Fibroblast of mammary gland (primary cell): ENCODE measurements at regions not wholly inside any gene's neighbourhood (a gene's known extent, or its start where the extent isn't known, plus 50 kb on each side); places are given as distances from the start of the nearest gene placed in this dataset.

Source experiments
- DNase-seq: peaks from one replicate; pipeline ENCODE4 v3.0.0-alpha.2; 2010; ENCODE audit warnings: low read depth
- H3K4me3 ChIP-seq: 2 replicates; pipeline ENCODE4 v1.5.1; 2011; ENCODE audit warnings: low read depth, mild to moderate bottlenecking, low read length, moderate library complexity; ENCODE audit not compliant: control insufficient read depth
- TF ChIP-seq, protein P1 (sequence below): conservative IDR thresholded peaks from 2 replicates; pipeline ENCODE4 v1.5.1; 2011; ENCODE audit warnings: low read depth, low read length, inconsistent platforms; ENCODE audit not compliant: control insufficient read depth, insufficient read depth

DNA sequence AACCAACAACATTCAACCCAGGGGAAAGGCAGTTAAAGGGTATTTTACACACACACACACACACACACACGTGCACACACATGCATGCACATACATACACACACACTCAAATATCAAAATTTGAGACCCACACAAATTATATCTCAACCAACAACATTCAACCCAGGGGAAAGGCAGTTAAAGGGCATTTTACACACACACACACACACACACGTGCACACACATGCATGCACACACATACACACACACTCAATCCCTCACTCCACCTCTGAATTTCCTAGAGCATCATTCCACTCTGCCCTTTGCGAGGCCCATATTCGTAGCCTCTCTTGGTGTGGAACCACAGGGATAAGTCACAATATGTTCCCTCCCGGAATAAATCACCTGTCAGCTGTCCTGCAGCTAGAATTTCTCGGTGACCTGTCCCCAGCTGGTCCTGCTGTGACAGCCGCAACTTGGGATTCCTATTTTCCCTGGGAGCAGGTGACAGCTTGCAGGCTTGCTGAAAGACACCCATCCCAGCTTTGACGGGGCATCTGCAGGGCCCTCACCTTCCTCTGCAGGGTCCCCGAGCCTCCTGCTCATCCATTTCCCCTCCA lies 122.7 kb downstream of the PSMG1 start:
- no peak overlapping the region for H3K4me3 ChIP-seq
- no peak for DNase-seq
- TF ChIP-seq, protein P1, sequence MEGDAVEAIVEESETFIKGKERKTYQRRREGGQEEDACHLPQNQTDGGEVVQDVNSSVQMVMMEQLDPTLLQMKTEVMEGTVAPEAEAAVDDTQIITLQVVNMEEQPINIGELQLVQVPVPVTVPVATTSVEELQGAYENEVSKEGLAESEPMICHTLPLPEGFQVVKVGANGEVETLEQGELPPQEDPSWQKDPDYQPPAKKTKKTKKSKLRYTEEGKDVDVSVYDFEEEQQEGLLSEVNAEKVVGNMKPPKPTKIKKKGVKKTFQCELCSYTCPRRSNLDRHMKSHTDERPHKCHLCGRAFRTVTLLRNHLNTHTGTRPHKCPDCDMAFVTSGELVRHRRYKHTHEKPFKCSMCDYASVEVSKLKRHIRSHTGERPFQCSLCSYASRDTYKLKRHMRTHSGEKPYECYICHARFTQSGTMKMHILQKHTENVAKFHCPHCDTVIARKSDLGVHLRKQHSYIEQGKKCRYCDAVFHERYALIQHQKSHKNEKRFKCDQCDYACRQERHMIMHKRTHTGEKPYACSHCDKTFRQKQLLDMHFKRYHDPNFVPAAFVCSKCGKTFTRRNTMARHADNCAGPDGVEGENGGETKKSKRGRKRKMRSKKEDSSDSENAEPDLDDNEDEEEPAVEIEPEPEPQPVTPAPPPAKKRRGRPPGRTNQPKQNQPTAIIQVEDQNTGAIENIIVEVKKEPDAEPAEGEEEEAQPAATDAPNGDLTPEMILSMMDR = no peak

DNA sequence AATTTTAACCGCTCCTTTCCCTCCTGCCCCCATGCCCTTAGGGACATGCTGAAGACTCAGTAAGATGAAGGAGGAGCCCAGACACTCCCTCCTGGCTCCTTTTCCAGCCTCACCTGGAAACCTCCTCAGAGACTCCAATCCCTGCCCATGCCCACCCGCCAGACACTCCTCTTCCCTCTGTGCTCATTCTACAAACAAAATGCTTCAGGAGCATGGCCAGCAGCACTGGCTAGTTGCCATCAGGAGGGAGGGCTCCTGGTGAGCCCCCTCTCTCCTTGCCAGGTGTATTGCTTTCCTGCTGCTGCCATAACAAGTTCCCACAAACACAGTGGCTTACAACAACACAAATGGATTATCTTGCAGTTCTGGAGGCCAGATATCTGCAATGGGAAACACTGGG lies 126.1 kb downstream of the PSMG1 start:
- H3K4me3 ChIP-seq = no peak overlapping the region
- no peak for DNase-seq
- TF ChIP-seq, protein P1 = no peak

DNA sequence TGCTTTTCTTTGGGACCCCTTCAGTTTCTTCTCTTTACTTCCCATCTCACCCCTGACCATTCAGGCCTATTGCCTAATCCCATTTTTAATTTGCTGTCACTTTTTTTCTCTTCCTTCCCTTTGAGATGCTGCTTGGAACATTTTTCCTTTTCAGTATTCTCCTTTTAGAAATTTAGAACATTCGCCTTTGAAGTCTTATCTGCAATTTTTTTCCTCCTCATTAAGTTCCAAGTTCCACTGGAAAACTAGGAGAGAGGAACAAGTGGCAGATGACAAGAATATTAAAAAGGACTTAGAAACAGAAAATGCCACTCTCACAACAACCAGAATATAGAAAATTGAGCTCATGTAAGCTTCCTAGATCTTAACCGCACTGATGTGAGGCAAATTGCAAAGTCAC lies 126.6 kb downstream of the PSMG1 start:
- TF ChIP-seq, protein P1 = no peak
- no peak overlapping the region for H3K4me3 ChIP-seq
- no peak for DNase-seq

DNA sequence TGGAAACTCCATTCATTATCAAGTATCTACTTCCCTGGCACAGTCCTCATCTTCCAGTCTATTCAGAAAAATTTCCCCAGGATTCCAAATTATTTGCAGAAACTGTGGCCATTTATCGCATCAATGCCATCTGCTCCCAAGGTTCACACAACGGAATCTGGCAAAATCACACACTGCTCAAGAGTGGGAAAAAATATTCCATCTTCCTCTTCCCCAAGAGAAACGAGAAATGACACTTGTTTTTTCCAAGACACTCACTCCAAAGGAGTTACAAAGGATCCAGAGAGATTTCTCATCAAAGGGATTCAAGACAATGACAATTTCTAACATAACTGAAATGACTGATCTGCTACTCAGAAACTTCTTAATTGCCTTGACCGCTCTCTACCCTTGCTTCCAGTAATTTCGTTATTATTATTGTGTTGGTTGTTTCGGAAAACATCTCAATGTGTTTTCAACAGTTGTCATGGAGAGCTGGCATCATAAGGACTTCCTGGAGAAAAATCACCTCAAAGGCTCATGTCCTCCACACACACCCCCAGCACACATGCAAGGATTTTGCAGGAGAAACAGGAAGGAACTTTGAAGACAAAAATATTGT lies 128.0 kb downstream of the PSMG1 start:
- no peak for DNase-seq
- TF ChIP-seq, protein P1 = no peak
- no peak overlapping the region for H3K4me3 ChIP-seq

DNA sequence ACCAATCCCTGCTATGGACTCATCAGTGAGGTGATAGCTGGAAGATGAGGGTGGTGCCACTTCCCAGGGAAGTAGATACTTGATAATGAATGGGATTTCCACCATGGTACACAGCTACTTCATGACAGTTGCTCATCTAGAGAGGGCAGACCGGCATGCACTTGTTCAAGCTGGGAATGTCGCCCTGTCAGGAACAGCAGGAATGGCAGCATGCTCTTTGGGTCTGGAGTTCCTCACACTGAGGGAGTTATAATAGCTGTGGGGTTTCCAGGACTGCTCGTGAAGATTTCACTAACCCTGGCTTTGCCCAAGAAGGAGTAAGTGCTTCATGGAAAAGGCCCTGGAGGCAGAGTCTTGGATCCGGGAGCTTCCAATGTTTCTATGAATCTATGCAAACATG lies 129.2 kb downstream of the PSMG1 start:
- no peak for DNase-seq
- TF ChIP-seq, protein P1 = no peak
- H3K4me3 ChIP-seq = no peak overlapping the region

DNA sequence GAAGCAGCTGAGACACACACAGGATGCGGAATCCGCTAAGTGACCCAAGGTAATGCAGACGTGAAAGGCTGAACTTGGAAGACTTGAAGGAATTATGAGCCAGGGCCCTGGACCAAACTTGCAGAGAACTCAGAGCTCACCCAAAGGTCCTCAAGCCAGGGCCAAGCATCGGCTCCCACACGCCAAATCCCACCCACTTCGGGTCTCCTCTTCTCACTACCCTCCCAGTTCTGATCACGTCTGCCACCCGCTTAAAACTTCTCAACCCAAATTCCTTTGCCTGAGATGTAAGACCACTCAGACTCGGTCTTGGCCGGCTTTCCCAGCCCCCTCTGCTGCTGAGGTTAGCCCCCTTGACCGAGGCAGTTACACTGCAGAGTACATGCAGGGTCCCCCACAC lies 130.1 kb downstream of the PSMG1 start:
- no peak overlapping the region for H3K4me3 ChIP-seq
- no peak for DNase-seq
- TF ChIP-seq, protein P1 = no peak
